Stomach (tissue), 8 donors: ENCODE measurements at regions not wholly inside any gene's neighbourhood (a gene's known extent, or its start where the extent isn't known, plus 50 kb on each side); places are given as distances from the start of the nearest gene placed in this dataset.
A peak's percentile ranks its signal among the peaks of the same experiment; 100 is the strongest.

ENCODE experiments used
- DNase-seq, 2 donors: peaks; one replicate each; pipeline versions ENCODE4 v3.0.0 to v3.0.0-alpha.2; 2013 to 2019
- H3K27ac ChIP-seq, 5 donors: fragments of 200-600 bp in 4 of 5; sonication (generic) in 4 of 5; one replicate each; pipeline ENCODE4 v1.5.1; 2013 to 2019; ENCODE audit warnings: mild to moderate bottlenecking in 1 of 5, moderate library complexity in 1 of 5
- H3K27me3 ChIP-seq, 3 donors: fragments of 200-600 bp; sonication (generic); one replicate each; pipeline ENCODE4 v1.5.1; 2017 to 2019; ENCODE audit warnings: mixed run types in 1 of 3
- H3K36me3 ChIP-seq, 4 donors: fragments of 200-600 bp; sonication (generic); 1 replicate in 3 of 4; 2 replicates in 1 of 4; pipeline ENCODE4 v1.5.1; 2016 to 2019
- H3K4me1 ChIP-seq, 4 donors: fragments of 200-600 bp; sonication (generic); one replicate each; pipeline ENCODE4 v1.5.1; 2016 to 2019
- H3K4me3 ChIP-seq, 4 donors: fragments of 200-600 bp; sonication (generic) in 3 of 4; one replicate each; pipeline ENCODE4 v1.5.1; 2016 to 2019; ENCODE audit warnings: mild to moderate bottlenecking in 1 of 4
- H3K9me3 ChIP-seq, 4 donors: fragments of 200-600 bp; sonication (generic); one replicate each; pipeline ENCODE4 v1.5.1; 2016 to 2019
- EP300 ChIP-seq: sonication (generic); formaldehyde crosslinking; IDR thresholded peaks from one replicate; pipeline ENCODE4 v1.6.1; 2017; ENCODE audit warnings: antibody characterized with exemption
- POLR2A ChIP-seq, 4 donors: fragments of 450-650 bp; IDR thresholded peaks; one replicate each; pipeline ENCODE4 v1.6.1; 2016; ENCODE audit warnings: antibody characterized with exemption in 4 of 4, control low read depth in 2 of 4, mild to moderate bottlenecking in 1 of 4, moderate library complexity in 1 of 4
- POLR2AphosphoS5 ChIP-seq, 3 donors: sonication (generic); formaldehyde crosslinking; IDR thresholded peaks; one replicate each; pipeline ENCODE4 v1.6.1; 2016; ENCODE audit warnings: antibody characterized with exemption in 3 of 3
- WGBS, 5 donors: extraction: QIAGEN DNeasy Blood & Tissue Kit in 3 of 5; methylation state at CpG; one replicate each; pipeline versions ENCODE4 v1.1.5 to v1.1.7; 2013 to 2018; 5-methylcytosine and 5-hydroxymethylcytosine counted together
- intact Hi-C: fragments of 100-400 bp; cut with DNase I; formaldehyde crosslinking; loops from one replicate; pipeline ENCODE4 v1.15.1; 2023; ENCODE audit warnings: low total_unique reads
- TF ChIP-seq, protein P1 (sequence below), 7 experiments: fragments of 450-650 bp in 4 of 7; fragments of 200-600 bp in 3 of 7; sonication (generic) in 3 of 7; IDR thresholded peaks; one replicate each; pipeline ENCODE4 v1.5.1; 2016 to 2019; ENCODE audit warnings: antibody characterized with exemption in 7 of 7, control low read depth in 2 of 7, mild to moderate bottlenecking in 1 of 7
- donor health status: healthy with polysubstance abuse.
- donor health status: Bipolar disorder and iron deficiency.
- donor health status: healthy.

- no peaks in the 10 kb centered on the region for H3K4me1 ChIP-seq
- 77 to 88% (median 80%) methylated on average over 6 of the region's 6 CpGs for WGBS, 5 donors
- H3K4me3 ChIP-seq, result no peak overlapping the region
- peaks cover 0 to 4% (median 0%) of the 10 kb centered on the region in 4 donors for H3K9me3 ChIP-seq
- no peaks in the 10 kb centered on the region for H3K36me3 ChIP-seq
- intact Hi-C loops, result no loop called here
- no peak overlapping the region for H3K27ac ChIP-seq
- DNase-seq, result no peak
- no peak for TF ChIP-seq POLR2AphosphoS5 (IDR thresholded peaks at IDR 0.05)
- H3K27me3 ChIP-seq, result no peaks in the 10 kb centered on the region
Observed at GRCh38 chr19:28244966-28245365, 968.0 kb downstream of the UQCRFS1 start.

DNA sequence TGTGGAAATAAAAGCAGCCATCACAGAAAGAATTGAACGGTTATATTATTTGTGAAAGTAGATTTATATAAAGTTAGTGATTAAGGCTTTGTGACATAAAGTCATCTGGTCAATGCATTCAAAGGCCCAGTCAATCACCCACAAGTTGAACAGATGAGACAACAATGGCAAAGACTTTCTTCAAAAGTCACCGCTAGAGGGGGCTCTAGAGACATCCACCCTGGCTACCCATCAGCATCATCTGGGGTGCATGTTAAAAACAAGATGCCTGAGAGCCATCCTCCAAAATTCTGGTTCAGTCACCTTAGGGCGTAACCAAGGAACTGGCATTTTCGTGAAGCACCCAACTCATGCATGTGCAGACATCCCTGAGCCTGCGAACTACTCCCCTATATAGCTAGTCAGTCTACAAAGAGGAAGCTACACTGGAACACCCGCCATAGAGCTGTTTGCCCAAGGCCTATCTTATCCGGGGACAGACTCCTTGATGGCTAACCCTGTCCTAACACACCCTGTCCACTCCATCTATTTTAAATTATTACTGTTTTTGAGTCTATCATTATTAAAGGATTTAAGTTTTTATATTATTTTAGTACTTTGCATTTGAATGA lies 970.5 kb downstream of the UQCRFS1 start:
- 43 to 50% (median 47%) methylated on average over 7 of the region's 7 CpGs for WGBS, 5 donors

DNA sequence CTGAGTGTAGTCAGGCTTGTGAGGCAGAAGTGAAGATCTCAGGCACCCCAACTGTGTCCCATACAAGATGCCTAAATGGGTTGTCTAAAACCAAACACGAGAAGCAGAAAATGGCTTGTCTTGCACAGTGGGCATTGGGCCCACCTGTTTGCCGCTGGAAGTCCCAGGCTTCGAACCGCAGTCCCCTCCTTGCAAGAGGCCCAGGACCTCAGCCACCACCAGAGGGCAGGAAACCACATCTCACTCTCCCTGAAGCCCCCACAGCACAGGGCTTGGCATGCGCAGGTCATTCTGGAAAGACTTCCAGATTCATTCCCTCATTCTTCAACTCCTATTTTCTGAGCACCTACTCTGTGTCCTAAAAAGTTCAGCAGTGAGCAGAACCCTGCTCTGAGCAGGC lies 973.7 kb downstream of the UQCRFS1 start:
- intact Hi-C loops, result no loop called here
- 49 to 71% (median 57%) methylated on average over 1 to 5 of the region's 5 CpGs for WGBS, 5 donors

More for the DNA sequence above, 970.5 kb downstream of the UQCRFS1 start:
- no peaks in the 10 kb centered on the region for H3K27me3 ChIP-seq
- DNase-seq, result peak in 1 of 2 donors; percentile 47
- H3K4me3 ChIP-seq, result no peak overlapping the region
- no peaks in the 10 kb centered on the region for H3K9me3 ChIP-seq
- no peaks in the 10 kb centered on the region for H3K36me3 ChIP-seq
- TF ChIP-seq EP300 (no peak), POLR2A (IDR thresholded peaks at IDR 0.05) (no peak)
- TF ChIP-seq, protein P1, sequence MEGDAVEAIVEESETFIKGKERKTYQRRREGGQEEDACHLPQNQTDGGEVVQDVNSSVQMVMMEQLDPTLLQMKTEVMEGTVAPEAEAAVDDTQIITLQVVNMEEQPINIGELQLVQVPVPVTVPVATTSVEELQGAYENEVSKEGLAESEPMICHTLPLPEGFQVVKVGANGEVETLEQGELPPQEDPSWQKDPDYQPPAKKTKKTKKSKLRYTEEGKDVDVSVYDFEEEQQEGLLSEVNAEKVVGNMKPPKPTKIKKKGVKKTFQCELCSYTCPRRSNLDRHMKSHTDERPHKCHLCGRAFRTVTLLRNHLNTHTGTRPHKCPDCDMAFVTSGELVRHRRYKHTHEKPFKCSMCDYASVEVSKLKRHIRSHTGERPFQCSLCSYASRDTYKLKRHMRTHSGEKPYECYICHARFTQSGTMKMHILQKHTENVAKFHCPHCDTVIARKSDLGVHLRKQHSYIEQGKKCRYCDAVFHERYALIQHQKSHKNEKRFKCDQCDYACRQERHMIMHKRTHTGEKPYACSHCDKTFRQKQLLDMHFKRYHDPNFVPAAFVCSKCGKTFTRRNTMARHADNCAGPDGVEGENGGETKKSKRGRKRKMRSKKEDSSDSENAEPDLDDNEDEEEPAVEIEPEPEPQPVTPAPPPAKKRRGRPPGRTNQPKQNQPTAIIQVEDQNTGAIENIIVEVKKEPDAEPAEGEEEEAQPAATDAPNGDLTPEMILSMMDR (IDR thresholded peaks at IDR 0.05), result peak in 2 of 7 experiments; percentile 13 to 24
- no peak overlapping the region for H3K27ac ChIP-seq
- H3K4me1 ChIP-seq, result no peaks in the 10 kb centered on the region
- intact Hi-C loops, result no loop called here

DNA sequence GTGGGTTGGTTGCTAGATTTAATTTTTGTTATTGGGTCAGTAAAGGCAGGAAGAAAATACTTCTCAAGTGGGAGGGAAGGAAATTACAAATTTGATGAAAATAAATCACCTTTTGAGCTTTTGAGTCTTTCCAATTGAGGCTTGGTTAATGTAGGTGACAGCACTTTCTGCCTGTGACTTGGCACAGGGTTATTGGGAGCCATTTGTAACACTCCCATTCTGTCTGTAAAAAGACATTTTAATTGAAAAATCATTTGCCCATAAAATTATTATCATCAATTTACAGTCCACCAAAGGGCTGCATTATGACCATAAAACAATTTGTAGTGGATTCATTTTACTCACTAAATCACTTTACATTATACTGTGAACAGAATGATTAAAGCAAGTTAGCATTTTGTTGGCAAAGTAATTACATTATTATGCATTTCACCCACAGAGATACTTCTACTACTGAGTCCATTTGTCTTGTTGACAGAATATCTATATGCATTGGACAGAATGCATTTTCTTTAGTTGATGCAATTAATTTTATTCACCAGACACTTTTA lies 974.6 kb downstream of the UQCRFS1 start:
- Histone ChIP-seq H3K9me3 (no peaks in the 10 kb centered on the region), H3K27ac (no peak overlapping the region), H3K36me3 (no peaks in the 10 kb centered on the region), H3K27me3 (peaks cover 0 to 7% (median 0%) of the 10 kb centered on the region in 3 donors), H3K4me3 (no peak overlapping the region), H3K4me1 (peaks cover 0 to 3% (median 0%) of the 10 kb centered on the region in 4 donors)
- intact Hi-C loops, result no loop called here
- no peak for DNase-seq
- TF ChIP-seq, protein P1 (IDR thresholded peaks at IDR 0.05), result no peak
- TF ChIP-seq POLR2AphosphoS5 (IDR thresholded peaks at IDR 0.05) (no peak), POLR2A (IDR thresholded peaks at IDR 0.05) (no peak), EP300 (no peak)

More for the DNA sequence above, 973.7 kb downstream of the UQCRFS1 start:
- Histone ChIP-seq H3K4me3 (no peak overlapping the region), H3K36me3 (no peaks in the 10 kb centered on the region), H3K9me3 (no peaks in the 10 kb centered on the region), H3K27ac (no peak overlapping the region), H3K4me1 (no peaks in the 10 kb centered on the region), H3K27me3 (peaks cover 0 to 7% (median 0%) of the 10 kb centered on the region in 3 donors)
- TF ChIP-seq EP300, result no peak
- no peak for TF ChIP-seq POLR2A (IDR thresholded peaks at IDR 0.05)
- TF ChIP-seq POLR2AphosphoS5 (IDR thresholded peaks at IDR 0.05), result no peak
- TF ChIP-seq, protein P1 (IDR thresholded peaks at IDR 0.05), result no peak
- DNase-seq, result peak in 1 of 2 donors; percentile 32

DNA sequence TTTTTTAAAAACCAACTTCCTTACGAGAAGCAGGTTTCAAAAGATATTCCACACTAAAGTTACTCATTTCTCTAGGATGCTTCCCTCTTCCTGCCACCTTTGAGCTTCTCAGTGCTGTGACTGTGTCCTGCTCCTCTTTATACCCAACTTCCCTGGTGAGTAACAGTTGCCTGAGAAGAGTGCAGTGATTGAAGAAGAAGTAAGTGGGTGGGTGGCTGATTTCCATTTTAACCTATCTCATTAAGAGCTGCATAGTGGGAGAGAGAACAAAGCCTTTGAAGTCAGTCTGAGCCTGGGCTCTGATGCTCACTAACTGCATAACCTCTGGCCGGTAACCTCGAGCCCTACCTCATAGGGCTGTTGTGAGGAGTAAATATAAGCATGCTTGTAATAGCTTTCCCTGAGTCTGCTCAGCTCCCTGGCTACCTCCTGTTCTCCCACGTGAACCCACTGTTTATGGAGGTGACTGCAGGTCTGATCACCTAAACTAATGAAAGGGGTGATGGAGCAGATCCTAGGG lies 977.3 kb downstream of the UQCRFS1 start:
- TF ChIP-seq POLR2A (IDR thresholded peaks at IDR 0.05) (no peak), POLR2AphosphoS5 (IDR thresholded peaks at IDR 0.05) (no peak), EP300 (no peak)
- TF ChIP-seq, protein P1 (IDR thresholded peaks at IDR 0.05), result no peak
- Histone ChIP-seq H3K4me3 (no peak overlapping the region), H3K27me3 (peaks cover 0 to 7% (median 0%) of the 10 kb centered on the region in 3 donors), H3K27ac (no peak overlapping the region), H3K36me3 (no peaks in the 10 kb centered on the region), H3K9me3 (no peaks in the 10 kb centered on the region), H3K4me1 (peaks cover 0 to 4% (median 2%) of the 10 kb centered on the region in 4 donors)
- intact Hi-C loops, result no loop called here
- no peak for DNase-seq
- WGBS, 5 donors, result 48 to 57% (median 49%) methylated on average over 4 of the region's 4 CpGs
